HEK293 (cell line): ENCODE measurements at regions not wholly inside any gene's neighbourhood (a gene's known extent, or its start where the extent isn't known, plus 50 kb on each side); places are given as distances from the start of the nearest gene placed in this dataset.

Source experiments
- CTCF ChIA-PET: fragments of 350-600 bp; formaldehyde crosslinking; extraction: SDS; loops from one replicate; lab custom pipeline; 2021; ENCODE audit warnings: antibody characterized with exemption; lab: Yijun Ruan, JAX
- POLR2A ChIA-PET: fragments of 300-600 bp; formaldehyde crosslinking; extraction: SDS; loops from one replicate; lab custom pipeline; 2020; ENCODE audit warnings: antibody characterized with exemption, inconsistent platforms; lab: Yijun Ruan, JAX
- H3K27ac ChIP-seq: fragments of 200-500 bp; sonication (Bioruptor generic); 2 replicates; pipeline ENCODE4 v1.5.1; 2014; ENCODE audit warnings: low read depth, low read length, control low read depth, inconsistent platforms; ENCODE audit errors: extremely low read depth
- H3K36me3 ChIP-seq, 2 experiments: fragments of 200-500 bp in 1 of 2; sonication (Bioruptor generic) in 1 of 2; 1 replicate in 1 of 2; 2 replicates in 1 of 2; pipeline ENCODE4 v1.5.1; 2014 to 2017; ENCODE audit warnings: inconsistent platforms in 2 of 2, low read length in 2 of 2; ENCODE audit not compliant: control insufficient read depth in 2 of 2, insufficient read depth in 1 of 2
- H3K4me1 ChIP-seq: fragments of 200-500 bp; sonication (Bioruptor generic); 2 replicates; pipeline ENCODE4 v1.5.1; 2014; ENCODE audit warnings: mild to moderate bottlenecking, low read length, inconsistent platforms; ENCODE audit not compliant: control insufficient read depth, insufficient read depth
- H3K4me3 ChIP-seq: 2 replicates; pipeline ENCODE4 v1.5.1; 2011; ENCODE audit warnings: low read depth, mild to moderate bottlenecking, control low read depth, low read length, moderate library complexity
- H3K9me3 ChIP-seq: fragments of 200-500 bp; sonication (Bioruptor generic); 2 replicates; pipeline ENCODE4 v1.5.1; 2014; ENCODE audit warnings: low read depth, low read length, inconsistent platforms; ENCODE audit not compliant: control insufficient read depth, insufficient read depth
- ATF2 ChIP-seq: fragments of 450-650 bp; formaldehyde crosslinking; IDR thresholded peaks from 2 replicates; pipeline ENCODE4 v1.5.1; 2016; ENCODE audit warnings: missing biosample characterization, missing genetic modification characterization, low read depth
- GLI2 ChIP-seq: fragments of 450-650 bp; formaldehyde crosslinking; IDR thresholded peaks from 2 replicates; pipeline ENCODE4; 2017; ENCODE audit warnings: missing biosample characterization, missing genetic modification characterization, low read depth, borderline replicate concordance
- OSR2 ChIP-seq: fragments of 450-650 bp; formaldehyde crosslinking; IDR thresholded peaks from 2 replicates; pipeline ENCODE4 v1.5.1; 2016; ENCODE audit warnings: missing biosample characterization, missing genetic modification characterization
- OVOL3 ChIP-seq: fragments of 450-650 bp; formaldehyde crosslinking; IDR thresholded peaks from 2 replicates; pipeline ENCODE4 v1.5.1; 2016; ENCODE audit warnings: missing biosample characterization, missing genetic modification characterization
- SALL2 ChIP-seq: fragments of 450-650 bp; formaldehyde crosslinking; IDR thresholded peaks from 2 replicates; pipeline ENCODE4 v1.5.0; 2017; ENCODE audit warnings: missing biosample characterization, mild to moderate bottlenecking, missing genetic modification characterization, borderline replicate concordance
- SETDB1 ChIP-seq: IDR thresholded peaks from one replicate; pipeline ENCODE4 v1.6.1; 2017; ENCODE audit warnings: mild to moderate bottlenecking, low read length, moderate library complexity, mixed read lengths; ENCODE audit not compliant: insufficient read length
- ZBTB1 ChIP-seq: fragments of 450-650 bp; formaldehyde crosslinking; IDR thresholded peaks from 2 replicates; pipeline ENCODE4 v1.5.1; 2016; ENCODE audit warnings: missing biosample characterization, missing genetic modification characterization
- ZFHX2 ChIP-seq: fragments of 450-650 bp; formaldehyde crosslinking; conservative IDR thresholded peaks from 2 replicates; pipeline ENCODE4 v1.5.1; 2016; ENCODE audit warnings: missing biosample characterization, missing genetic modification characterization
- ZFP37 ChIP-seq: fragments of 450-650 bp; formaldehyde crosslinking; IDR thresholded peaks from 2 replicates; pipeline ENCODE4 v1.5.1; 2016; ENCODE audit warnings: missing biosample characterization, missing genetic modification characterization
- ZFP41 ChIP-seq: fragments of 450-650 bp; formaldehyde crosslinking; IDR thresholded peaks from 2 replicates; pipeline ENCODE4 v1.5.1; 2016; ENCODE audit warnings: missing biosample characterization, missing genetic modification characterization, borderline replicate concordance
- ZNF350 ChIP-seq: fragments of 450-650 bp; formaldehyde crosslinking; IDR thresholded peaks from 2 replicates; pipeline ENCODE4 v1.5.0; 2017; ENCODE audit warnings: missing biosample characterization, mild to moderate bottlenecking, missing genetic modification characterization
- ZNF354C ChIP-seq: fragments of 450-650 bp; formaldehyde crosslinking; IDR thresholded peaks from 2 replicates; pipeline ENCODE4 v1.5.1; 2016; ENCODE audit warnings: missing biosample characterization, missing genetic modification characterization, low read depth, borderline replicate concordance
- ZNF677 ChIP-seq: fragments of 450-650 bp; IDR thresholded peaks from 2 replicates; pipeline ENCODE4 v1.5.0; 2018; ENCODE audit warnings: missing biosample characterization, mild to moderate bottlenecking, missing genetic modification characterization, moderate library complexity
- ZNF747 ChIP-seq: fragments of 450-650 bp; formaldehyde crosslinking; IDR thresholded peaks from 2 replicates; pipeline ENCODE4 v1.5.1; 2016; ENCODE audit warnings: missing biosample characterization, missing genetic modification characterization
- ZSCAN16 ChIP-seq: fragments of 450-650 bp; formaldehyde crosslinking; IDR thresholded peaks from 2 replicates; pipeline ENCODE4 v1.5.1; 2016; ENCODE audit warnings: missing biosample characterization, missing genetic modification characterization
- TF ChIP-seq, protein P1 (sequence below): fragments of 450-650 bp; formaldehyde crosslinking; IDR thresholded peaks from 2 replicates; pipeline ENCODE4 v1.5.1; 2016; ENCODE audit warnings: missing biosample characterization, missing genetic modification characterization
- TF ChIP-seq, protein P2 (sequence below): fragments of 450-650 bp; formaldehyde crosslinking; IDR thresholded peaks from 2 replicates; pipeline ENCODE4 v1.5.1; 2016; ENCODE audit warnings: missing biosample characterization, missing genetic modification characterization

- CTCF ChIA-PET: no interaction called here
- Histone ChIP-seq H3K36me3 (no peaks in the 10 kb centered on the region), H3K9me3 (no peaks in the 10 kb centered on the region), H3K4me1 (no peaks in the 10 kb centered on the region), H3K4me3 (no peak overlapping the region), H3K27ac (no peak overlapping the region)
- POLR2A ChIA-PET: interaction anchor here (0.6 kb wide), 1 partner anchor 15 kb away, joined by 5 read pairs; no protein-coding TSS in a partner anchor
- TF ChIP-seq ATF2 (tag by site-specific recombination) (peak; percentile 31; the same call in 1 of the 2 replicates), ZSCAN16 (tag by site-specific recombination) (no peak)
These were observed 70.0 kb upstream of the FYN start for GRCh38 chr6:111943266-111943665.

- ChIA-PET POLR2A (interaction anchor here (0.6 kb wide), 1 partner anchor 461 kb away, joined by 4 read pairs; the partner anchor contains the start of gene REV3L), CTCF (no interaction called here)
- Histone ChIP-seq H3K27ac (no peak overlapping the region), H3K4me1 (no peaks in the 10 kb centered on the region), H3K36me3 (no peaks in the 10 kb centered on the region), H3K9me3 (no peaks in the 10 kb centered on the region), H3K4me3 (no peak overlapping the region)
- TF ChIP-seq ZNF354C (tag by site-specific recombination): no peak
- no peak for TF ChIP-seq SALL2
- no peak for TF ChIP-seq ZBTB1
- no peak for TF ChIP-seq ZFHX2 (tag by site-specific recombination)
- no peak for TF ChIP-seq ZFP41 (tag by site-specific recombination)
- no peak for TF ChIP-seq OSR2
- TF ChIP-seq ZNF677 (tag by site-specific recombination): no peak
- no peak for TF ChIP-seq ZFP37
- no peak for TF ChIP-seq GLI2 (tag by site-specific recombination)
- TF ChIP-seq OVOL3: no peak
- no peak for TF ChIP-seq ZNF747 (tag by site-specific recombination)
- TF ChIP-seq ZNF350 (tag by site-specific recombination): no peak
- TF ChIP-seq, protein P1, sequence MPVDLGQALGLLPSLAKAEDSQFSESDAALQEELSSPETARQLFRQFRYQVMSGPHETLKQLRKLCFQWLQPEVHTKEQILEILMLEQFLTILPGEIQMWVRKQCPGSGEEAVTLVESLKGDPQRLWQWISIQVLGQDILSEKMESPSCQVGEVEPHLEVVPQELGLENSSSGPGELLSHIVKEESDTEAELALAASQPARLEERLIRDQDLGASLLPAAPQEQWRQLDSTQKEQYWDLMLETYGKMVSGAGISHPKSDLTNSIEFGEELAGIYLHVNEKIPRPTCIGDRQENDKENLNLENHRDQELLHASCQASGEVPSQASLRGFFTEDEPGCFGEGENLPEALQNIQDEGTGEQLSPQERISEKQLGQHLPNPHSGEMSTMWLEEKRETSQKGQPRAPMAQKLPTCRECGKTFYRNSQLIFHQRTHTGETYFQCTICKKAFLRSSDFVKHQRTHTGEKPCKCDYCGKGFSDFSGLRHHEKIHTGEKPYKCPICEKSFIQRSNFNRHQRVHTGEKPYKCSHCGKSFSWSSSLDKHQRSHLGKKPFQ (tag by site-specific recombination): no peak
These were observed 70.5 kb upstream of the FYN start for GRCh38 chr6:111943726-111944125.

DNA sequence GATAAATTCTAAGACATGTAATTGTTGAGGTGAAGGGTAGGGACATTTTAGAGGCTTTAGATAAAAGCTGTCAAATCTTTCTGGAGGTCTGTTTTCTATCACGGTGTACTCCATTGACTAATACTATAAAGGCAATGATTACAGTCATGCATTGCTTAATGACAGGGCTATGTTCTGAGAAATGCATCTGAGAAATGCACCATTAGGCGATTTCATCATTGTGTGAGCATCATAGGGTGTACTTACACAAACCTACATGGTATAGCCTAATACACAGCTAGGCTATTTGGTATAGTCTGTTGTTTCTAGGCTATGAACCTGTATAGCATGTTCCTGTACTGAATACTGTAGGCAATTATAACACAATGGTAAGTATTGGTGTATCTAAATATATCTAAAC is 71.3 kb upstream of the FYN start:
- Histone ChIP-seq H3K9me3 (no peaks in the 10 kb centered on the region), H3K4me1 (no peaks in the 10 kb centered on the region), H3K36me3 (no peaks in the 10 kb centered on the region), H3K27ac (no peak overlapping the region), H3K4me3 (no peak overlapping the region)
- ChIA-PET POLR2A (interaction anchor here (0.6 kb wide), 1 partner anchor 462 kb away, joined by 4 read pairs; the partner anchor contains the start of gene REV3L), CTCF (no interaction called here)
- TF ChIP-seq, protein P2, sequence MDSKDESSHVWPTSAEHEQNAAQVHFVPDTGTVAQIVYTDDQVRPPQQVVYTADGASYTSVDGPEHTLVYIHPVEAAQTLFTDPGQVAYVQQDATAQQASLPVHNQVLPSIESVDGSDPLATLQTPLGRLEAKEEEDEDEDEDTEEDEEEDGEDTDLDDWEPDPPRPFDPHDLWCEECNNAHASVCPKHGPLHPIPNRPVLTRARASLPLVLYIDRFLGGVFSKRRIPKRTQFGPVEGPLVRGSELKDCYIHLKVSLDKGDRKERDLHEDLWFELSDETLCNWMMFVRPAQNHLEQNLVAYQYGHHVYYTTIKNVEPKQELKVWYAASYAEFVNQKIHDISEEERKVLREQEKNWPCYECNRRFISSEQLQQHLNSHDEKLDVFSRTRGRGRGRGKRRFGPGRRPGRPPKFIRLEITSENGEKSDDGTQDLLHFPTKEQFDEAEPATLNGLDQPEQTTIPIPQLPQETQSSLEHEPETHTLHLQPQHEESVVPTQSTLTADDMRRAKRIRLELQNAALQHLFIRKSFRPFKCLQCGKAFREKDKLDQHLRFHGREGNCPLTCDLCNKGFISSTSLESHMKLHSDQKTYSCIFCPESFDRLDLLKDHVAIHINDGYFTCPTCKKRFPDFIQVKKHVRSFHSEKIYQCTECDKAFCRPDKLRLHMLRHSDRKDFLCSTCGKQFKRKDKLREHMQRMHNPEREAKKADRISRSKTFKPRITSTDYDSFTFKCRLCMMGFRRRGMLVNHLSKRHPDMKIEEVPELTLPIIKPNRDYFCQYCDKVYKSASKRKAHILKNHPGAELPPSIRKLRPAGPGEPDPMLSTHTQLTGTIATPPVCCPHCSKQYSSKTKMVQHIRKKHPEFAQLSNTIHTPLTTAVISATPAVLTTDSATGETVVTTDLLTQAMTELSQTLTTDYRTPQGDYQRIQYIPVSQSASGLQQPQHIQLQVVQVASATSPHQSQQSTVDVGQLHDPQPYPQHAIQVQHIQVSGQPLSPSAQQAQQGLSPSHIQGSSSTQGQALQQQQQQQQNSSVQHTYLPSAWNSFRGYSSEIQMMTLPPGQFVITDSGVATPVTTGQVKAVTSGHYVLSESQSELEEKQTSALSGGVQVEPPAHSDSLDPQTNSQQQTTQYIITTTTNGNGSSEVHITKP (tag by site-specific recombination): peak; percentile 70
- no peak for TF ChIP-seq SETDB1
